GM10248 (cell line): ENCODE measurements at regions not wholly inside any gene's neighbourhood (a gene's known extent, or its start where the extent isn't known, plus 50 kb on each side); places are given as distances from the start of the nearest gene placed in this dataset.

ENCODE experiments used
- CTCF ChIA-PET: fragments of 300-600 bp; sonication (Branson Sonifier 250); formaldehyde crosslinking; extraction: SDS; loops from one replicate; lab custom pipeline; 2021; ENCODE audit warnings: antibody characterized with exemption; lab: Yijun Ruan, JAX
- POLR2A ChIA-PET: fragments of 350-650 bp; sonication (Branson Sonifier 250); formaldehyde crosslinking; extraction: SDS; loops from one replicate; lab custom pipeline; 2020; ENCODE audit warnings: antibody characterized with exemption; lab: Yijun Ruan, JAX
- DNase-seq: peaks from one replicate; pipeline ENCODE4 v3.0.0; 2012; ENCODE audit errors: extremely low spot score
- TF ChIP-seq, protein P1 (sequence below): IDR thresholded peaks from 2 replicates; pipeline ENCODE4 v1.5.1; 2012; ENCODE audit warnings: mild to moderate bottlenecking, low read depth; ENCODE audit errors: extremely low read depth, missing control alignments, control extremely low read depth

DNA sequence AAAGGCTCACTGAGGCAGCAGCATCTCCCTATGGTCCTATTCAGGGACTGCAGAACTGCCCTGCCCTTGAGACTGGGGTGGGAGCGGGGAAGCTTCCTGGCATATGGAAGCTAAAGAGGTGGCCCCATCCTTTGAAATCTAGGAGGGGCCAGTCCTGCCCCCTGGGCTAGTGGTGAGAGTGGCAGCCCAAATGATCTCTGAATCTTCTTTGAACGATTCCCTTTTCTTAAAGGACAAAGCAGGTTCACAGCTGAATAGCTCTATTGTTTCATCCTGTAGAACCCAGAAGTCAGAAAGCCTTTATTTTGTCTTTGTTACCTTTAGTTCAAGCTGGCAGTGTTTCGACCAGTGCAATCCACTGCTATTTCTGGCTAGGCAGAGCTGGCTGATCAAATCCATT, 741.9 kb downstream of the IRX1 start:
- CTCF ChIA-PET, result no interaction called here
- TF ChIP-seq, protein P1, sequence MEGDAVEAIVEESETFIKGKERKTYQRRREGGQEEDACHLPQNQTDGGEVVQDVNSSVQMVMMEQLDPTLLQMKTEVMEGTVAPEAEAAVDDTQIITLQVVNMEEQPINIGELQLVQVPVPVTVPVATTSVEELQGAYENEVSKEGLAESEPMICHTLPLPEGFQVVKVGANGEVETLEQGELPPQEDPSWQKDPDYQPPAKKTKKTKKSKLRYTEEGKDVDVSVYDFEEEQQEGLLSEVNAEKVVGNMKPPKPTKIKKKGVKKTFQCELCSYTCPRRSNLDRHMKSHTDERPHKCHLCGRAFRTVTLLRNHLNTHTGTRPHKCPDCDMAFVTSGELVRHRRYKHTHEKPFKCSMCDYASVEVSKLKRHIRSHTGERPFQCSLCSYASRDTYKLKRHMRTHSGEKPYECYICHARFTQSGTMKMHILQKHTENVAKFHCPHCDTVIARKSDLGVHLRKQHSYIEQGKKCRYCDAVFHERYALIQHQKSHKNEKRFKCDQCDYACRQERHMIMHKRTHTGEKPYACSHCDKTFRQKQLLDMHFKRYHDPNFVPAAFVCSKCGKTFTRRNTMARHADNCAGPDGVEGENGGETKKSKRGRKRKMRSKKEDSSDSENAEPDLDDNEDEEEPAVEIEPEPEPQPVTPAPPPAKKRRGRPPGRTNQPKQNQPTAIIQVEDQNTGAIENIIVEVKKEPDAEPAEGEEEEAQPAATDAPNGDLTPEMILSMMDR, result no peak
- DNase-seq, result no peak
- POLR2A ChIA-PET, result no interaction called here

DNA sequence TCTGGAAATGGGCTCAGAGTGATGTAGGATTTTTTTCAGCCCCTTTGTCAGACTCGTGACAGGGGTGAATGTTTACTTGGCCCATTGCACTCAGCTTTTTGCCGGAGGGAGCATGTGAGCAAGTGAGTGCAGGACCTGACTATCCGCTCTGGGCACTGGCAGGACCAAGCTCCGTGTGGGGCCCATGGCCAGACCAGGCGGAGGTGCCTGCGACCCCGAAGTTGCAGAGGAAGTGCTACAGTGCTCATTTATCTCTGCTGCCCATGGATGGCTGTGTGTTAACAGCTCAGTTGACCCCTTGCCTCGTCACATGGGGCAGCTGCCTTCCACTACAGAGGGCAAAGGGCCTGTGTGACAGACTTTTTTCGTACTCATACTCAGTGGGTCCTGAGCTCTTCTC, 744.3 kb downstream of the IRX1 start:
- ChIA-PET CTCF (no interaction called here), POLR2A (no interaction called here)
- DNase-seq, result no peak
- TF ChIP-seq, protein P1, result no peak

DNA sequence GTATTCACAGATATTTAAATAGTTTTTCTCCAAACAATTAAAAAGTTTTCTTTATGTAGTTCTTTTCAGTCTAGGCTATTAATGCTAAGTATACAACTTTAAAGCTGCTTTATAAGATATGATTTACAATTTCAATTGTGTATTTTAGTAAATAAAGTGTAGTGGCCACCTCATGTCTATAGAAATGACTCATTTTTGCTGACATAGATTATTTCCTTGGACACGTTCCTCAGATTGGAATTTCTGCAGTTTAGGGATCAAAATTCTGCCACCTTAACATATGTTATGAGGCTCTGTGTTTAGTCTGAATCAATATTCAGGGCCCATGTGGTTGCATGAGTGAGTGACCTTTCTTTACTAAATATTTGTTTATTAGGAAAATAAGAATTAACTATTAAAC, 750.2 kb downstream of the IRX1 start:
- ChIA-PET CTCF (no interaction called here), POLR2A (no interaction called here)
- DNase-seq, result no peak
- TF ChIP-seq, protein P1, result no peak

DNA sequence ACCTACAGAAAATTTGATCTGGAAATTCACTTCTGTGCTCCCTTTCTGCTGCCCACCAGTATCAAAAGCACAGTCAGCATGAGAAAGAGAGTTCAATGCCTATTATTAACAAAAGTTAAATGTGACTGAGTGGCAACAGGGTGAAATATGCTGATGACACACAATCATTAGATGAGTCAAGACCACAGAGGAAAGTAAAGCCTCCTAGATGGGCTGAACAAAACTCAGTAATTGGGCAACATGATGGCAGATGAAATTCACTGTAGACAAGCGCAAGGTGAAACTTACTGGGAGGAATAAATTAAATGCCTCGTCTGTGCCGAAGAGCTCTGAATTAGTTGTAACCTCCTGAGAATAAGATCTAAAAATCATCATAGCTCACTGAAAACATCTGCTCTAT, 752.8 kb downstream of the IRX1 start:
- no peak for DNase-seq
- ChIA-PET POLR2A (no interaction called here), CTCF (no interaction called here)
- TF ChIP-seq, protein P1, result no peak

DNA sequence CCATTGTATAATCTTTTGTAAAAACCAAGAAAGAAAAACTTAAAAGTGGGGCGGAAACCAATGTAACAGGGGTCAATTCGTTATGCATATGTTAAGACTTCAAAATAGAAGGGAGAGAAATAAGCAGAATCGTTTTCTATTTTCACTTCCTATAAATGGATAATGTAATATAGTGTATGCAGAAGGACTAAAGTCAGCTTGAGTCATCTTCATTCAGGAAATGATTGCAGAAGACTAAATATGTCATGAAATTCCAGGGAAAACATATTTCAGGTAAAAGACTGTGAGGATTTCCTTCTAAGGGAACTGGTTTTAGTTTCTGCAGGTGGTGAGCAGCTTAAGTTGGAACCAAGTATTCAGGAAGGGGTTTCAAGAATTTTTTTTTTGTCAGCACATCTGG, 753.3 kb downstream of the IRX1 start:
- TF ChIP-seq, protein P1, result no peak
- DNase-seq, result no peak
- CTCF ChIA-PET, result no interaction called here
- POLR2A ChIA-PET, result no interaction called here

DNA sequence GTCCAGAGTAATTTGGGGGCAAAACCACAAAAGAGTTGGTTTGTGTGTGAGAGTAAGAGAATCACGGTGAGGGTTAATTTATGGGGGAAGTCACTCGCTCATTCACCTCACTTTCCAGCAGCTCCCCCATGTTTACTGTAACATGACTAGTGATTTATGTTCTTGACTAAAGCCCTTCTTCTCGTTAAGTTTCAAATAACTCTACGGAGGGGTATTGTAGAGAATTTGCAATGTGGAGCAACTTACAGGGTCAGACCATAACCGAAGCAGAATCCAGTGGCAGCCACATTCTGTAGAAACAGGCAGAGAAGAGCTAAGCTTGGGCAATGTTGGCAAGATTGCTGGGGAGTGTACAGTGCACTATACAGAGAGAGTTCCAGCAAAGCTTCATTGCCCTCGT, 760.6 kb downstream of the IRX1 start:
- DNase-seq, result no peak
- CTCF ChIA-PET, result interaction anchor here (1.3 kb wide), 1 partner anchor 8 kb away, joined by 4 read pairs; no protein-coding TSS in a partner anchor
- TF ChIP-seq, protein P1, result no peak
- POLR2A ChIA-PET, result no interaction called here

DNA sequence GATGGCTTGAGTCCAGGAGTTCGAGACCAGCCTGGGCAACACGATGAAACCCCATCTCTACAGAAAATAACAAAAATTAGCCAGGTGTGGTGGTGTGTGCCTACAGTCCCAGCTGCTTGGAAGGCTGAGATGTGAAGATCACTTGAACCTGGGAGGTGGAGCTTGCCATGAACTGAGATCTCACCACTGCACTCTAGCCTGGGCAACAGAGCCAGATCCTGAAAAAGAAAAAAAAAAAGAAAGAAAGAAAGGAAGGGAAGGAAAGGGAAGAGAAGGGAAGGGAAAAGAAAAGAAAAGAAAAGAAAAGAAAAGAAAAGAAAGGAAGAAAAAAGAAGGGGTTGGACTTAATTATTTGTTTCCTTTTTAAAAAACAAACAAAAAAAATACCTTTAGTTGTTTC, 764.2 kb downstream of the IRX1 start:
- CTCF ChIA-PET, result interaction anchor here (0.6 to 1.0 kb wide), 2 partner anchors 10 to 135 kb away, joined by 3 read pairs; no protein-coding TSS in a partner anchor
- no peak for DNase-seq
- TF ChIP-seq, protein P1, result no peak
- POLR2A ChIA-PET, result no interaction called here
